ENCODE measurements at regions not wholly inside any gene's neighbourhood (a gene's known extent, or its start where the extent isn't known, plus 50 kb on each side); places are given as distances from the start of the nearest gene placed in this dataset.

- TF ChIP-seq EZH2 (optimal IDR thresholded peaks at IDR 0.05; ENCODE audit: low read depth, low read length) (no peak), CTCF (IDR thresholded peaks at IDR 0.05; ENCODE audit: low read length) (no peak)
Measured at GRCh38 chr22:49500076-49500460, 327.6 kb downstream of the BRD1 start.

Measured in MM.1S (cell line).